ENCODE measurements at regions not wholly inside any gene's neighbourhood (a gene's known extent, or its start where the extent isn't known, plus 50 kb on each side); places are given as distances from the start of the nearest gene placed in this dataset.
A peak's percentile ranks its signal among the peaks of the same experiment; 100 is the strongest.
"Not testable (repeated sequence)": the region's sequence is repeated elsewhere in the genome, so short reads cannot be mapped to it uniquely, and the experiment has no call there.

GRCh38 chr7:51471210-51471980, 154.8 kb upstream of the COBL start:
- DNase-seq = no peak

GRCh38 chr7:51467384-51468017, 150.9 kb upstream of the COBL start:
- DNase-seq = peak in 1 of 5 donors; percentile 13

GRCh38 chr7:51459809-51460208, 143.2 kb upstream of the COBL start:
- DNase-seq = no peak

GRCh38 chr7:51458693-51459092, 142.1 kb upstream of the COBL start:
- DNase-seq = no peak

- DNase-seq = no peak
These were observed 140.5 kb upstream of the COBL start for GRCh38 chr7:51457079-51457478.

- no peak for DNase-seq
These were observed 139.9 kb upstream of the COBL start for GRCh38 chr7:51456431-51457060.

GRCh38 chr7:51455948-51456347, 139.3 kb upstream of the COBL start:
- no peak for DNase-seq

GRCh38 chr7:51455513-51455912, 138.9 kb upstream of the COBL start:
- no peak for DNase-seq

GRCh38 chr7:51455086-51455485, 138.5 kb upstream of the COBL start:
- DNase-seq = no peak

- DNase-seq = no peak
These were observed 136.1 kb upstream of the COBL start for GRCh38 chr7:51452694-51453093.

GRCh38 chr7:51451751-51452476, 135.3 kb upstream of the COBL start:
- no peak for DNase-seq

- no peak for DNase-seq
These were observed 133.9 kb upstream of the COBL start for GRCh38 chr7:51450541-51450940.

GRCh38 chr7:51446785-51447184, 130.2 kb upstream of the COBL start:
- no peak for DNase-seq

GRCh38 chr7:51446356-51446755, 129.7 kb upstream of the COBL start:
- no peak for DNase-seq

GRCh38 chr7:51444936-51445335, 128.3 kb upstream of the COBL start:
- DNase-seq = no peak

GRCh38 chr7:51430480-51431086, 114.0 kb upstream of the COBL start:
- peak in 2 of 5 donors; percentile 5 to 17 for DNase-seq

GRCh38 chr7:51428217-51428887, 111.7 kb upstream of the COBL start:
- DNase-seq = no peak

- no peak for DNase-seq
These were observed 109.6 kb upstream of the COBL start for GRCh38 chr7:51426163-51426562.

GRCh38 chr7:51409934-51410333, 93.3 kb upstream of the COBL start:
- not testable (repeated sequence) for DNase-seq

- not testable (repeated sequence) for DNase-seq
These were observed 81.0 kb upstream of the COBL start for GRCh38 chr7:51397608-51398007.

- DNase-seq = not testable (repeated sequence)
These were observed 76.4 kb upstream of the COBL start for GRCh38 chr7:51393003-51393402.

- not testable (repeated sequence) for DNase-seq
These were observed 73.3 kb upstream of the COBL start for GRCh38 chr7:51389952-51390351.
